Glomerular visceral epithelial cell (primary cell): ENCODE measurements at regions not wholly inside any gene's neighbourhood (a gene's known extent, or its start where the extent isn't known, plus 50 kb on each side); places are given as distances from the start of the nearest gene placed in this dataset.
"Not testable (repeated sequence)": the region's sequence is repeated elsewhere in the genome, so short reads cannot be mapped to it uniquely, and the experiment has no call there.

Experiments used
- DNase-seq: peaks from one replicate; pipeline ENCODE4 v3.0.0-alpha.2; 2016; ENCODE audit errors: extremely low spot score

- no peak for DNase-seq
These were observed 749.2 kb upstream of the CDH10 start for GRCh38 chr5:25393957-25394356.

GRCh38 chr5:25393256-25393655 is 748.5 kb upstream of the CDH10 start:
- DNase-seq = no peak

GRCh38 chr5:25387953-25388352 is 743.2 kb upstream of the CDH10 start:
- no peak for DNase-seq

- no peak for DNase-seq
These were observed 718.0 kb upstream of the CDH10 start for GRCh38 chr5:25362799-25363198.

DNA sequence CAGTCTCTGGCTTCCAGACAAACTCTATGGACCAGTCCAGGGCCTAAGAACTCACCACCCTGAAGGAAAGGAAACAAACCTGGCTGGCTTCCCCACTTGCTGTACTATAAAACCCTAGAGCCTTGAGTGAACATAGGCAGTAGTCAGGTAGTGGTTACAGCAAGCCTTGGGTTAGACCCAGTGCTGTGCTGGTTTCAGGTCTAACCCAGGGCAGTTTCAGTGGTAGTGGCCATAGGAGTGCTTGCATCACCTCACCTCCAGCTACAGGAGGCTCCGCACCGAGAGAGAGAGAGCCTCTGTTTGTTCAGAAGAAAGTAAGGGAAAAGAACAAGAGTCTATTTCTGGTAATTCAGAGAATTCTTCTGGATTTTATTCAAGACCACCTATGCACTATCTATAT is 714.1 kb upstream of the CDH10 start:
- no peak for DNase-seq

- DNase-seq = no peak
These were observed 712.8 kb upstream of the CDH10 start for GRCh38 chr5:25357605-25358004.

DNA sequence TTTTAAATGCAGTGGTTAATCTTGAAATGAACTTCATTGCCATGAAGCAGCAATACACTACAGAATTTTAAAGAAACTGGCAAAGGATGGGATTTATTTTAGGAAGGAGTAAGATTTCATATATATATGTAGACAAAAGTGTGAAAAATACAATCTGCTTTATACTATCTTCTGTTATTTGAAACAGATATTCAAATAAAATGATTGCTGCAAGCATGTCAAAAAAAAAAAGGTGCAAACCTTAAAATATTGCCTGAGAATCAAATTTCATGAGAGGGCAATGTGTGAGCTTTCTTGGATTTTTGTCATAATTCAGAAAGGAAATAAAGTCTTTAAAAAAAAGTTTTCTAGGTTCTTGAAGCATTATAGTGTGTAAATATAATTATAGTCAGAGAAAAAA is 705.0 kb upstream of the CDH10 start:
- DNase-seq = no peak

DNA sequence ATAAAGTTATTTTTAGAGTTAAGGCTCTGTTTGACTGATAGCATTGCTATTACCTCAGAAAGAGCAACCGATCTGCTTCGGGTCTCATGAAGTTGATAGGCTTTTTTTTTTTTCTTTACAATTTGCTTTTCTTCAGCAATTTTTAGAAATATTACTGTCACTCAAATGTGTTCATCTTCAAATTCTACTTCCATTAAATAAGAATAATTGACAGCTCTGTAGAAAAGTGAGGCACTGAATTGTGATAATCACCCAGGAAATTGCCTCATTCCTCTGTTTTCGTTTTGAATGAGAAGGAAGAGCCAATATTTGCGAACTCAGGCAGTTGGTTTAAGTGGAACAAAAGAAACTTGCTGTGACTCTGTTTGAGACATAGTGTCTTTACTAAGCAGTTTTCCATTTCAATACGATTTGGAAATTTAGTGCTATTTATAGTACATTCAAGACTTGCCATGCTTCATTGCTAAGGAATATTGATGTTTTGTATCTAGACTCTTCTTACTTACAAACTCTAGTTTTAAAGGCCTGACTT is 700.5 kb upstream of the CDH10 start:
- DNase-seq = no peak

- DNase-seq = no peak
These were observed 694.8 kb upstream of the CDH10 start for GRCh38 chr5:25339541-25339940.

DNA sequence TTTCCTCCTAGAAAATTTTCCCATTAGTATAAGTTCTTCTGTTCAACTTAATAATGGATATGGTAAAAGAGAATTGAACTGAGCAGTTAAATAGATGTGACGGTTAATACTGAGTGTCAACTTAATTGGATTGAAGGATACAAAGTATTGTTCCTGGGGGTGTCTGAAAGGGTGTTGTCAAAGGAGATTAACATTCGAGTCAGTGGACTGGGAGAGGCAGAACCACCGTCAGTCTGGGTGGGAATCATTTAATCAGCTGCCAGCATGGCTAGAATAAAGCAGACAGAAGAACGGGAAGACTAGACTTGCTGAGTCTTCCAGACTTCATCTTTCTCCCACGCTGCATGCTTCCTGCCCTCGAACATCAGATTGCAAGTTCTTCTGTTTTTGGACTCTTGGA is 689.6 kb upstream of the CDH10 start:
- no peak for DNase-seq

DNA sequence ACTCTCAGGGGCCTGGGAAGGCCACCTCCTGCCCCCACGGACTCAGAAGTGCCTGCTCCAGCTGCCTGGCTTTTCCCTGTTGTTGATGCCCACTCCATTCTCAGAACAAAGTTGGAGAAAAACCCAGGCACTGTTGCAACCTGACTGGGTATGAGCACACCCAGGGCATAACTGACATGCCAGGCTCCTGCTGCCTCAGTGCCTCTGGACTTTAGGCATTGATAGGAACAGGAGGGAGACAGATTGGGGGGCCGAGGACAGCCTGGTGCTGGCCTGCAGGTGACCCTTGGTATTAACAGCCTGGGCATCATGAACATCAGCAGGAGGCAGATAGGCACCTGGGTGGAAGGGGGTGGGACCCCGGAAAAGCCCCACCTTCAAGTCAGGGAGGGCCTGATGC is 685.9 kb upstream of the CDH10 start:
- DNase-seq = no peak

DNA sequence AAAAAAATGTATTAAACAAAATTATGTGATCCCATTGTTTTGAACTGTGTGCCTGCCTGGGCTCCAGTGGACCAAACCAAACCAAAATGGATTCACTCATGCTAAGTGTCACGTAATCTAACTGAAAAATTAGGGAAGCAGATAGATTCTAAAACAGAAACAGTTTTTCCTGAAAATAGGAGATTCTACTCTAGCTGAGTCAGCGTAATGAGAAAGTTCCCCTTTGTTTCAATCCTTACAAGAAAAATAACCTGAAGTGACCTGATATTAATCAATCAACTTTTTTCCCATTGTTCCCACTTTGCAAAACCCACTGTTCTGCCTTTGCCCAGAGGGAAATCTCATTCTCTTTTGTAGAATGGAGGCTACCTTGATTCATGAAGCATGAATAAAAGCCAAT is 682.4 kb upstream of the CDH10 start:
- no peak for DNase-seq

- DNase-seq = peak; percentile 56
These were observed 657.1 kb upstream of the CDH10 start for GRCh38 chr5:25301836-25302235.

- peak; percentile 17 for DNase-seq
These were observed 650.3 kb upstream of the CDH10 start for GRCh38 chr5:25295067-25295466.

GRCh38 chr5:25289766-25290165 is 645.0 kb upstream of the CDH10 start:
- DNase-seq = not testable (repeated sequence)

DNA sequence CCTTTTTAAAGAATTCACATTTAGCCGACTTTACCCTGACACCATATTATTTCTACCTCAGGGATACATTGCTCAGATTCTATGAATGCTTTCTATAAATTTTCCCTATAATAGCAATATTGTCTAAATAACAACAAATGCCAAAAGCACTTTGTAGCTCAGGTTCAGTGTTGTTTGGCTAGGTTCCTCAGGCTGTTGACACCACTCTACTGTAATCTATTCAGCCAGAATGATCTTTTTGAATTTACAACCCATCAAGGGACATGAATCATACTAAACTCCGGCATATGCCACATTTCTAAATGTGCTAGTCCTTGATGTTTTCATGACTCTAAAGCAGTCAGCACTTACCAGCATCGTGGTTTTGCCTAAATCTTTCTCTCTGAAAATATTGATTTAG is 641.5 kb upstream of the CDH10 start:
- peak; percentile 8 for DNase-seq

- peak; percentile 53 for DNase-seq
These were observed 640.4 kb upstream of the CDH10 start for GRCh38 chr5:25285136-25285535.

DNA sequence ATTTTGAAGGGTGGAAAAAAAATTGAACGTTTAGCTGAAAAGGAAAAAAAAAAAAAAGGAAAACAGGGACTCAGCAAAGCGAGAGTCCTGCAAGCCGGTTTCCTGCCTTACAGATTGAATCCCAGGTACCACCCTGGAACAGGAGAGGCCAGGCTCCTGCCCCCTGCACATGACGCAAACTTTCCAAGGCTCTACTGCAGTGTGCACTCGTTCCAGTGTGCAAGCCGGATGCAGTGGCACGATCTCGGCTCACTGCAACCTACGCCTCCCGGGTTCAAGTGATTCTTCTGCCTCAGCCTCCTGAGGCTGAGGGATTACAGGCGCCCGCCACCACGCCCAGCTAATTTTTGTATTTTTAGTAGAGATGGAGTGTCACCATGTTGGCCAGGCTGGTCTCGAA is 618.7 kb upstream of the CDH10 start:
- not testable (repeated sequence) for DNase-seq

DNA sequence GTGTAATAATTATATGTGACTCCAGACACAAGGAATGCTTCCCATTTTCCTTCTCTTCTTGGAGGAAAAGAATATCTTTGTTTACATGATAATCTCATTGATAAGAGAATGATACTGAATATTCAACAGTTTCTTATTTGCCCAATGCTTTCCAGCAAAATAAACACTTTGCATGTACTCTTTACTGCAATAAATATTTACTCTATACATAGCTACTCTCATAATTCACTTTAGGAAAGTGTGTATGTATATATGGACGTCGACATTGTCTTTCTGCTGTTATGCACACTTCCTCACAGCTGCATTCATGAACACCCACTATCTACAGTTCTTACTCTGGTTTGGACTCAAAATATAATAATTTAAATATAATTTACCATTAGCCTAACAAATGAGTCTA is 617.4 kb upstream of the CDH10 start:
- DNase-seq = no peak

DNA sequence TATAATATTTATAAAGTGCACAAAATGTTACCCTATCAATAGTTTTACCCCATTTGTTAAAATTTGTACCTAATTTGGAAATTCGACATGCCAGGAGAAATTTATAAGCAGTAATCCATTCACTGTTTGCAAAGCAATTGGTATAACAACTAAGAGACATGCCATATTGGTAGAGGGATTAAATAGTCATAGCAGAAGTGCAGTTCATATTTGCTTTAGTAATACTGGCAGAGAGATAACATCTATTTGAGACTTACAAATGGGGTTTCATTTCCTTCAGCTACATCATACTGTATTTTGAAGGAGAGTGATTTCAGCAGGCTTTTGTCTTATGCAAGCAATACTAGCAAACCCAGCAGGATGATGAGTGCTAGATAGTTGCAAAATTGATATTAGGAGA is 610.4 kb upstream of the CDH10 start:
- no peak for DNase-seq

- no peak for DNase-seq
These were observed 597.2 kb upstream of the CDH10 start for GRCh38 chr5:25241981-25242380.

- DNase-seq = not testable (repeated sequence)
These were observed 593.9 kb upstream of the CDH10 start for GRCh38 chr5:25238720-25239119.

- DNase-seq = no peak
These were observed 579.7 kb upstream of the CDH10 start for GRCh38 chr5:25224316-25224982.

DNA sequence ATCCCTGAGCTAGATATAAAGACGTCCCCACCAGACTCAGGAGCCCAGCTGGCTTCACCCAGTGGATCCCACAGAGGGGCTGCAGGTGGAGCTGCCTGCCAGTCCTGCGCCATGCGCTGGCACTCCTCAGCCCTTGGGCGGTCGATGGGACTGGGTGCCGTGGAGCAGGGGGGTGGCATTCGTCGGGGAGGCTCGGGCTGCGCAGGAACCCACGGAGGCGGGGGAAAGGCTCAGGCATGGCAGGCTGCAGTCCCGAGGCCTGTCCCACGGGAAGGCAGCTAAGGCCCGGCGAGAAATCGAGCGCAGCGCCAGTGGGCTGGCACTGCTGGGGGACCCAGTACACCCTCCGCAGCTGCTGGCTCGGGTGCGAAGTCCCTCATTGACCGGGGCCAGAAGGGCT is 555.1 kb upstream of the CDH10 start:
- not testable (repeated sequence) for DNase-seq
